CD14-positive monocyte (primary cell): ENCODE measurements at regions not wholly inside any gene's neighbourhood (a gene's known extent, or its start where the extent isn't known, plus 50 kb on each side); places are given as distances from the start of the nearest gene placed in this dataset.

Experiments used
- DNase-seq, 3 donors: peaks; one replicate each; pipeline ENCODE4 v3.0.0-alpha.2; 2011 to 2022
- H2AFZ ChIP-seq: 2 replicates; pipeline ENCODE4 v1.6.0; 2012; ENCODE audit warnings: mild to moderate bottlenecking, low read depth, low read length, inconsistent platforms; ENCODE audit not compliant: insufficient read depth, poor library complexity, severe bottlenecking
- H3K27ac ChIP-seq, 2 donors: 1 replicate in 1 of 2; 2 replicates in 1 of 2; pipeline ENCODE4 v1.5.1; 2012 to 2013; ENCODE audit warnings: low read length in 2 of 2, control low read depth in 1 of 2, inconsistent platforms in 1 of 2, low read depth in 1 of 2, mild to moderate bottlenecking in 1 of 2
- H3K27me3 ChIP-seq, 2 donors: one replicate each; pipeline versions ENCODE4 v1.6.0 to v1.6.1; 2011 to 2013; ENCODE audit warnings: low read length in 2 of 2; ENCODE audit not compliant: control insufficient read depth in 2 of 2, insufficient read depth in 2 of 2
- H3K36me3 ChIP-seq, 2 donors: replicated peaks in 1 of 2; 1 replicate in 1 of 2; 2 replicates in 1 of 2; pipeline versions ENCODE4 v1.5.1 to v1.6.1; 2012 to 2013; ENCODE audit warnings: low read length in 2 of 2, control low read depth in 1 of 2, inconsistent platforms in 1 of 2, mild to moderate bottlenecking in 1 of 2; ENCODE audit not compliant: insufficient read depth in 2 of 2, control insufficient read depth in 1 of 2
- H3K4me1 ChIP-seq, 2 donors: 1 replicate in 1 of 2; 2 replicates in 1 of 2; pipeline versions ENCODE4 v1.5.1 to v1.6.1; 2012 to 2013; ENCODE audit warnings: low read length in 2 of 2, control low read depth in 1 of 2, inconsistent platforms in 1 of 2, mild to moderate bottlenecking in 1 of 2, moderate library complexity in 1 of 2; ENCODE audit not compliant: insufficient read depth in 2 of 2, control insufficient read depth in 1 of 2
- H3K4me2 ChIP-seq: replicated peaks from 2 replicates; pipeline ENCODE3; 2012; ENCODE audit warnings: low read length, moderate library complexity, mild to moderate bottlenecking; ENCODE audit not compliant: poor library complexity, severe bottlenecking; ENCODE audit errors: extremely low read depth
- H3K4me3 ChIP-seq, 3 experiments: fragments of 200-600 bp in 1 of 3; sonication (generic) in 1 of 3; replicated peaks in 1 of 3; 1 replicate in 2 of 3; 2 replicates in 1 of 3; pipeline ENCODE4 v1.5.1; 2011 to 2013; ENCODE audit warnings: low read length in 3 of 3, mild to moderate bottlenecking in 3 of 3, control low read depth in 2 of 3, low read depth in 2 of 3, inconsistent platforms in 1 of 3, moderate library complexity in 1 of 3
- H3K79me2 ChIP-seq: 2 replicates; pipeline ENCODE4 v1.6.0; 2012; ENCODE audit warnings: mild to moderate bottlenecking, control low read depth, inconsistent platforms, low read length, moderate library complexity; ENCODE audit not compliant: insufficient read depth
- H3K9ac ChIP-seq: 2 replicates; pipeline ENCODE4 v1.6.0; 2017; ENCODE audit warnings: low read length, mild to moderate bottlenecking; ENCODE audit not compliant: insufficient read depth, poor library complexity, severe bottlenecking
- H3K9me3 ChIP-seq, 2 donors: replicated peaks in 1 of 2; 1 replicate in 1 of 2; 2 replicates in 1 of 2; pipeline versions ENCODE4 v1.5.1 to v1.6.1; 2012 to 2013; ENCODE audit warnings: low read length in 2 of 2, control low read depth in 1 of 2; ENCODE audit not compliant: control insufficient read depth in 1 of 2, insufficient read depth in 1 of 2
- H4K20me1 ChIP-seq: 2 replicates; pipeline ENCODE4 v1.6.0; 2012; ENCODE audit warnings: mild to moderate bottlenecking, low read length, control low read depth, moderate library complexity; ENCODE audit not compliant: insufficient read depth
- H3K27ac Mint-ChIP-seq, 7 donors: one replicate each; pipeline ENCODE4 v1.8.0; 2020; ENCODE audit warnings: mild to moderate bottlenecking in 7 of 7, mixed read lengths in 7 of 7, moderate library complexity in 6 of 7, inconsistent platforms in 2 of 7
- H3K27me3 Mint-ChIP-seq, 3 donors: one replicate each; pipeline ENCODE4 v1.8.0; 2021 to 2022; ENCODE audit warnings: low read depth in 3 of 3, mild to moderate bottlenecking in 3 of 3, mixed read lengths in 3 of 3, moderate library complexity in 3 of 3, inconsistent platforms in 1 of 3
- H3K36me3 Mint-ChIP-seq, 2 donors: one replicate each; pipeline ENCODE4 v1.8.0; 2020; ENCODE audit warnings: mixed read lengths in 2 of 2, inconsistent platforms in 1 of 2, mild to moderate bottlenecking in 1 of 2
- H3K4me1 Mint-ChIP-seq: one replicate; pipeline ENCODE4 v1.8.0; 2020; ENCODE audit warnings: mild to moderate bottlenecking, mixed read lengths
- H3K4me3 Mint-ChIP-seq, 2 donors: one replicate each; pipeline ENCODE4 v1.8.0; 2020; ENCODE audit warnings: mild to moderate bottlenecking in 2 of 2, mixed read lengths in 2 of 2, moderate library complexity in 1 of 2
- H3K9me3 Mint-ChIP-seq, 7 donors: one replicate each; pipeline ENCODE4 v1.8.0; 2020 to 2022; ENCODE audit warnings: mixed read lengths in 7 of 7, mild to moderate bottlenecking in 6 of 7, moderate library complexity in 6 of 7, inconsistent platforms in 2 of 7
- WGBS: methylation state at CpG from one replicate; pipeline ENCODE4 v1.1.5; 2013; ENCODE audit warnings: missing lambda C conversion rate; ENCODE audit not compliant: insufficient coverage; 5-methylcytosine and 5-hydroxymethylcytosine counted together
- intact Hi-C, 2 donors: fragments of 100-400 bp; cut with micrococcal nuclease; formaldehyde crosslinking; loops; one replicate each; pipeline versions ENCODE4 v1.15.0 to v1.15.1; 2023
- TF ChIP-seq, protein P1 (sequence below): fragments of 200-600 bp; IDR thresholded peaks from one replicate; pipeline ENCODE4 v1.8.0; 2022; ENCODE audit warnings: antibody characterized with exemption, mild to moderate bottlenecking

GRCh38 chr1:172863031-172863430 is 187.7 kb downstream of the TNFSF18 start:
- Histone ChIP-seq H4K20me1 (no peaks in the 10 kb centered on the region), H3K27ac (no peak overlapping the region), H3K36me3 (no peaks in the 10 kb centered on the region), H3K79me2 (no peaks in the 10 kb centered on the region), H3K9ac (no peak overlapping the region), H2AFZ (no peak overlapping the region), H3K4me1 (no peaks in the 10 kb centered on the region), H3K9me3 (no peaks in the 10 kb centered on the region), H3K4me3 (no peak overlapping the region), H3K27me3 (no peaks in the 10 kb centered on the region), H3K4me2 (no peak overlapping the region)
- no peak for DNase-seq
- 100% methylated on average over 1 of the region's 2 CpGs for WGBS
- Mint-ChIP-seq H3K27me3 (peaks cover 0 to 1% (median 0%) of the 10 kb centered on the region in 3 donors), H3K4me3 (no peak overlapping the region), H3K27ac (no peak overlapping the region), H3K4me1 (no peaks in the 10 kb centered on the region), H3K9me3 (peaks cover 0 to 6% (median 3%) of the 10 kb centered on the region in 7 donors), H3K36me3 (no peaks in the 10 kb centered on the region)
- TF ChIP-seq, protein P1, sequence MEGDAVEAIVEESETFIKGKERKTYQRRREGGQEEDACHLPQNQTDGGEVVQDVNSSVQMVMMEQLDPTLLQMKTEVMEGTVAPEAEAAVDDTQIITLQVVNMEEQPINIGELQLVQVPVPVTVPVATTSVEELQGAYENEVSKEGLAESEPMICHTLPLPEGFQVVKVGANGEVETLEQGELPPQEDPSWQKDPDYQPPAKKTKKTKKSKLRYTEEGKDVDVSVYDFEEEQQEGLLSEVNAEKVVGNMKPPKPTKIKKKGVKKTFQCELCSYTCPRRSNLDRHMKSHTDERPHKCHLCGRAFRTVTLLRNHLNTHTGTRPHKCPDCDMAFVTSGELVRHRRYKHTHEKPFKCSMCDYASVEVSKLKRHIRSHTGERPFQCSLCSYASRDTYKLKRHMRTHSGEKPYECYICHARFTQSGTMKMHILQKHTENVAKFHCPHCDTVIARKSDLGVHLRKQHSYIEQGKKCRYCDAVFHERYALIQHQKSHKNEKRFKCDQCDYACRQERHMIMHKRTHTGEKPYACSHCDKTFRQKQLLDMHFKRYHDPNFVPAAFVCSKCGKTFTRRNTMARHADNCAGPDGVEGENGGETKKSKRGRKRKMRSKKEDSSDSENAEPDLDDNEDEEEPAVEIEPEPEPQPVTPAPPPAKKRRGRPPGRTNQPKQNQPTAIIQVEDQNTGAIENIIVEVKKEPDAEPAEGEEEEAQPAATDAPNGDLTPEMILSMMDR = no peak
- intact Hi-C loops = no loop called here

GRCh38 chr1:172867216-172867818 is 183.4 kb downstream of the TNFSF18 start:
- no peak overlapping the region for H3K9ac ChIP-seq
- H3K4me1 Mint-ChIP-seq = no peaks in the 10 kb centered on the region
- no peak overlapping the region for H2AFZ ChIP-seq
- no peak overlapping the region for H3K27ac Mint-ChIP-seq
- no peaks in the 10 kb centered on the region for H3K36me3 Mint-ChIP-seq
- TF ChIP-seq, protein P1 = no peak
- no peaks in the 10 kb centered on the region for H3K27me3 ChIP-seq
- H4K20me1 ChIP-seq = no peaks in the 10 kb centered on the region
- H3K4me3 ChIP-seq = no peak overlapping the region
- H3K9me3 ChIP-seq = no peaks in the 10 kb centered on the region
- H3K79me2 ChIP-seq = no peaks in the 10 kb centered on the region
- H3K9me3 Mint-ChIP-seq = peaks cover 0 to 4% (median 0%) of the 10 kb centered on the region in 7 donors
- H3K27me3 Mint-ChIP-seq = peaks cover 0 to 1% (median 0%) of the 10 kb centered on the region in 3 donors
- H3K4me2 ChIP-seq = no peak overlapping the region
- no peaks in the 10 kb centered on the region for H3K4me1 ChIP-seq
- H3K4me3 Mint-ChIP-seq = no peak overlapping the region
- H3K27ac ChIP-seq = no peak overlapping the region
- no peak for DNase-seq
- H3K36me3 ChIP-seq = no peaks in the 10 kb centered on the region
- intact Hi-C loops = no loop called here
- WGBS = no CpG with 5 or more reads among the region's 2 CpGs
